ENCODE measurements at regions not wholly inside any gene's neighbourhood (a gene's known extent, or its start where the extent isn't known, plus 50 kb on each side); places are given as distances from the start of the nearest gene placed in this dataset.
"Not testable (repeated sequence)": the region's sequence is repeated elsewhere in the genome, so short reads cannot be mapped to it uniquely, and the experiment has no call there.

DNA sequence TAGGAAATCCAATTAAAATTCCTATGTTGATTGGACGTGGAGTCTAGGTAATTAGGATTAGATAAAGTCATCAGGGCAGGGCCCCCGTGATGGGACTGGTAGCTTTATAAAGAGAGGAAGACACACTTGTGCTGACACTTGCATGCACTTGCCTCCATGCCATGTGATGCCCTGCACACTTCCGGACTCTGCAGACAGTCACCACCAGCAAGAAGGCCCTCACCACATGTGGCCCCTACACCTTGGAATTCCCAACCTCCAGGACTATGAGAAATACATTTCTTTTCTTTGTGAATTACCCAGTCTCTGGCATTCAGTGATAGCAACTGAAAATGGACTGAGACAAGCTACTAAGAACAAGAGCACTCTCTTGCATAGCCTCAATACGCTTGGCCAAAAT, 90.6 kb downstream of the CRYGS start:
- DNase-seq, result no peak

DNA sequence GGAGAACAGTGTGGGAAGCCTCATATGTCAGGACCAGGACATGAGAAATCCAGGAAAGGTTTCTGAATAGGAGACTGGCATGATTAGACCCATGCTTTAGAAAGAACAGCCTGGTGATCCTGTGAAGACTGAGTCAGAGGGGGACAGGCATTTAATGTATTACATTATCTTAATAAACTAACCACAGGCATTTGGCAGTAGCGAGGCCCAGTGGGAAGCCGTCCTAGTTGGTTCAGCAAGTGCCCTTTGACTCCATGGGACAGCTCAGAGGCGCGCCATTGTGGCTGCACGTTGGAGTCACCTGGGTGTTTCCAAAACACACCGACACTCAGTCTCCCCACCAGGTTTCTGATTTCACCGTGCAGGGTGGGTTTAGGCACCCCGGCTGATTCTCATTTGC, 90.5 kb upstream of the DGKG start:
- DNase-seq, result peak; percentile 74

DNA sequence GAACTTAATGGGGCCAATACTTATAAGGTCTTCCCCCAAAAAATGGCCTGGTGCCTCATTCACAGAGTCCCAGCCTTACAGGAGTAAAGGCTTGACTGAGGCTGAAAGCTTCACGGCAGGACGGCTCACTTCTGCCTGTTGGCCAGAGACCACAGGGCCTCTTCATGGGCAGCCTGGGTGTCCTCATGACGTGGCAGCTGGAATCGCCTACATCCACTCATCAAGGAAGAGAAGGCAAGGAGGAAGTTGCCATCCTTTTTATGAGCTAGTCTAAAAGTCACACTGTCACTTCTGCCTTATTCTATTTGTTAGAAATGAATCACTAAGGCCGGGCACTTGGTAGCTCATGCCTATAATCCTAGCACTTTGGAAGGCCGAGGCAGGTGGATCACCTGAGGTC, 89.3 kb upstream of the DGKG start:
- no peak for DNase-seq

DNA sequence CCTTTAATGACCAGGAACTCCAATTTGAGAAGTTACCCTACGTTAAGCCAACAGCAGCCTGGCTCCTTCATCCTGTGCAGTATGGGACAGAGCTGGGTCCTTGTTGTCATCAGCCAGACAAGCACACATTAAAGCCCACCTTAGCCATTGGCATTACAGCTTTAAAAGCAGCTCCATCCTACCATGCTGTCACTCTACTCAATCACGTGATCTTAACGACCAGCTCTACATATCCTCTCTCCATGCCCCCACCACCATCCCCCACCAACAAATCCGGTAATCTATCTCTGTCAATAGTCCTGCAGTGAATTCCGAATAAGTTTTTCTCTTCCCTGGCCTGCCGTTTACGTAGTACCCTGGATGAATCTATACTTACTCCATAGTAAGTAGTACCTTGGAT, 82.9 kb upstream of the DGKG start:
- DNase-seq, result no peak

DNA sequence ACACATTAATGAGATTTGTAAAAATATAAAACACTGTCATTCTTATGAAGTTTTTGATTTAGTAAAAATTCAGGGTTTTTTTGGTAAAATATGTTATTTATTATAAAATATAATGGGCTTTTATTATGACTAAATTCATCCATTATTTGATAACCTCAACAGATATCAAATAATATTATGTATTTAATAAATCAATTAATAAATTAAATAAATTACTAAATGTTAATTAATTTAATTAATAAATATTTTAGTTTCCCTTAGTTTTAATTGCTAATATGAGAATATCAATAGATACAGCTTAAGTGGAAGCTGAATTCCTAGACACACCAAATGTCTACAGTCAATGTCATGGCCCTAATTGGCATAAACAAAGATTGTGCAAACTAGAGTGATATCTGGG, 82.3 kb upstream of the DGKG start:
- no peak for DNase-seq

DNA sequence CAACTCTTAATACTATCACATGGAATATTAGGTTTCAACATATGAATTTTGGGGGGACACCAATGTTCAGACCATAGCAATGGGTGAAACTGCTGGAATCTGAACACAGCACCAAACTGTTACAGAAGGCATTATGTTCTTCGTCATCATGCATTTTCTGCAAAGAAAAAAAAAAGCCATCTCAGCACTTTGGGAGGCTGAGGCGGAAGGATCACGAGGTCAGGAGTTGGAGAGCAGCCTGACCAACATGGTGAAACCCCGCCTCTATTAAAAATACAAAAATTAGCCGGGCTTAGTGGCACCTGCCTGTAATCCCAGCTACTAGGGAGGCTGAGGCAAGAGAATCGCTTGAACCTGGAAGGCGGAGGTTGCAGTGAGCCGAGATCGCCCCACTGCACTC, 80.9 kb upstream of the DGKG start:
- not testable (repeated sequence) for DNase-seq

DNA sequence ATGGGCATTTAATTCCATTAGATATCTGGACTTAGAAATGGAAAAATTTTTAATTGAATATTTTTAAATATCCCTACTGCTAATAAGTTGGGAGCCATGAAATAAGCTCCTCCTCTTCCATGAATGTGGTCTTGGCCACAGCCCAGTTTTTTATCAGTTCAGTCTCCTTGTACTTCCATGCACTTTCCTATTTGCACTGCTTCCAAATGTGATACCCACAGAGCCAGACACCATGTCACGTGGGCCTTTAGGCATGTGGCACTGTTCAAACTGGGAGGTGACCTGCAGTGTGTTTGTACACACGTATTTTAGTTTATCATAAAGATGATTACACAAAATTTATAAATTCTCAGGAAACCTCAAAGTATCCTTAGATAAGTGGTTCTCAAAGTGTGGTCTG, 80.1 kb upstream of the DGKG start:
- DNase-seq, result no peak

DNA sequence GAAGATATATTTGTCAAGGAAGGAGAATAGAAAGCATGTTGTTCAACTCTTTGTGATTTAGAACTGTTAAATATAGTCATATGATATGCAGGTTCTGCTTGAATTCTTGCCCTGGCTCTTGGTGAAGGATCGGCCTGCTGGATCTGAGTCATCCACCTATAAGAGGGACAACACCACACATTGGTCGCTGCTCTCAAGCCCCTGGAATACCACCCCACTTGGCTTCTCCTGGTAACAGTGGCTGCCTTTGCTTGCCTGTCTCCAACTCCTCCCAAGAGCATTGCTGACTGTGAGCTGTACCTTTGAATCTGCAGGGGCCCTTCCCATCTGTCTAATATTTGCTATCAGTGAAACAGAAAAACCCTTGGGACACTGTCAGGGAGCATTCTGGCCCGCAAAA, 78.9 kb upstream of the DGKG start:
- DNase-seq, result no peak

DNA sequence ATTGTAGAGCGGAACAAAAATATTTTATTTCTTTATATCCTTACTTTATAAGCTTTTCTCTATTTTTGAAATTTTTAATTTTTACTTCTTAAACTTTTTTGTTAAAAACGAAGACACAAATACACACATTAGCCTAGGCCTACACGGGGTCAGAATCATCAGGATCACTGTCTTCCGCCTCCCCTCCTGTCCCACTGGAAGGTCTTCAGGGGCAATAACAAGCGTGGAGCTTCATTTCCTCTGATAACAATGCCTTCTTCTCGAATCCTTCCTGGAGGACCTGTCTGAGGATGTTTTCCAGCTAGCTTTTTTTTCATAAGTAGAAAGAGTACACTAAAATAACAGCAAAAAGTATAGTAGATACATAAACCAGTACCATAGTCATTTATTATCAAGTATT, 77.7 kb upstream of the DGKG start:
- no peak for DNase-seq

DNA sequence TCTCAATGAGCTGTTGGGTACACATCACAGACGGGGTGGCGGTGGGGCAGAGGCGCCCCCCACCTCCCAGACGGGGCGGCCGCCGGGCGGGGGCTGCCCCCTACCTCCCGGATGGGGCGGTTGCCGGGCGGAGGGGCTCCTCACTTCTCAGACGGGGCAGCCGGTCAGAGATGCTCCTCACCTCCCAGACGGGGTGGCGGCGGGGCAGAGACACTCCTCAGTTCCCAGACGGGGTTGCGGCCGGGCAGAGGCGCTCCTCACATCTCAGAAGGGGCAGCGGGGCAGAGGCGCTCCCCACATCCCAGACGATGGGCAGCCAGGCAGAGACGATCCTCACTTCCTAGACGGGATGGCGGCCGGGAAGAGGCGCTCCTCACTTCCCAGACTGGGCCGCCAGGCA, 73.3 kb upstream of the DGKG start:
- not testable (repeated sequence) for DNase-seq

DNA sequence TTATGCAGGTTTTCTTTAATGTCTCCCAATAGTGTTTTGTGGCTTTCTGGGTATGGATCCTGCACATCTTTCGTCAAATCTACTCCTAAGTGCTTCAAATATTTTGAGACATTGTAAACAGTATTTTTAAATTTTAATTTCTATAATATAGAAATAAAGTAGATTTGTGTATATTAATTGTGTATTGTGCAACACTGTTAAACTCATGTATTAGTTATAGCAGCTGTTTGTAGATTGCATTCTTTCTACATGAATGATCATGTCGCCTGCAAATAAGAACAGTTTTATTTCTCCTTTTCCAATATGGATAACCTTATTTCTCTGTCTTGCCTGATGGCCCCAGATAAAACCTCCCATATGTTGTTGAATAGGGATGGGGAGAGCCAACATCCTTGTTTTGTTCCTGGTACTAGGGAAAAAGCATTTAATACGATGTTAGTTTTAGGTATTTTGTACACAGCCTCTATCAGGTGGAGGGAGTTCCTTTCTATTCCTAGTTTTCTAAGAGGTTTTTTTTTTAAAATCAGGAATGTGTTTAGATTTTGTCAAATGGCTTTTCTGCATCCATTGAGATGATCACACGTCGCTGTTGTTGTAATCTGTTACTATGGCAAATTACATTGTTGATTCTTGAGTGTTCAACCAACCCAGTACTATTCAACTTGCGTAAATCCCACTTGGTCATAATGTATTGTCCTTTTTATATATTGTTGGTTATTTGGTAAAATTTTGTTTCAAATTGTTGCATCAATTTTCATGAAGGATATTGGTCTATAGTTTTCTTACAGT, 71.1 kb upstream of the DGKG start:
- DNase-seq, result no peak

DNA sequence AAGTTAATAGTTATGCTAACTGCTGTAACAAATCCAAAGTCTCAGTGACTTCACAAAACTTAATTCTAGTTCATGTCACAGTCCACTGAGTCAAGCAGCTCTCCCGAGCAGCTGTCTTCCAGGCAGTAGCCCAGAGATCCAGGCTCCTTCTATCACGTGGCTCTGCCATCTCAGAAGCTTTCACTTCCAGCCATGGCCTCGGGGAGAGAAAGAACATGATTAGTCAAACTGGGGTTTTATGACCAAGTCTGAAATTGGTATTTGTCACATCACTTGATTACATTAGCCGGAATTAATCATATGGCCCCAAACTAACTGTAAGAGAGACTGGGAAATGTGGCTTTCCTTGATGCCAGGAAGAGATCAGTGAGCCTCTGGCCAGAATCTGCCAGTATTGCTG, 70.2 kb upstream of the DGKG start:
- no peak for DNase-seq

DNA sequence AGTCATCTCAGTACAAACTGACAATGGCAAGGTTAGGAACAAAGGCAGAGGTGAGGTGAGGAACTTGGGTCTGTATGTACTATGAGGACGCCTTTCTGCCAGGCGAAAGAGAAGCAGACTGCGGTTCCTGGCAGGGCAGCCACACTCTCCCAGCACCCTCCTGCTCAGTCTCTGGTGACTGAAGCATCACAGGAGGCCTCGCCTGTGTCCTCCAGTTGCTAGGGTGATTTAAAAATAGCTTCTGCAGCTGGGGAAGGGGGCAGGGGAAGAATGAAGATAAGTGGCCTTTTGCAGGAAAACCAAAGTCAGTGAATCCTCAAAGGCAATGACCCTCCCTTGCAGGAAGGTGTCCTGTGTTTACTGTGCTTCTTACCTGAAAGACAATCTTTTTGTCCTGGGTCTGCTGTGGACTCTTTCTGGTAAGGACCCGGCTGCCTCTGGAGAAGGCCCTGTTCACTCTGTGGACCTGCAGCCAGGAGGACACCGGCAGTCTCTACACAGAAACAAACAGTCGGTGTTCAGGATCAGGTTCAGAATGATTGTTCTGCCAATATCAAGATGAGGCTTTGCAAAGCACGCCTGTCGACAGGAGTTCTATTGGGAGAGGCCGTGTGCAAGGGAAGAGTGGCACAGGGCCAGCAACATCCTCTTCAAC, 65.7 kb upstream of the DGKG start:
- peak; percentile 40 for DNase-seq

DNA sequence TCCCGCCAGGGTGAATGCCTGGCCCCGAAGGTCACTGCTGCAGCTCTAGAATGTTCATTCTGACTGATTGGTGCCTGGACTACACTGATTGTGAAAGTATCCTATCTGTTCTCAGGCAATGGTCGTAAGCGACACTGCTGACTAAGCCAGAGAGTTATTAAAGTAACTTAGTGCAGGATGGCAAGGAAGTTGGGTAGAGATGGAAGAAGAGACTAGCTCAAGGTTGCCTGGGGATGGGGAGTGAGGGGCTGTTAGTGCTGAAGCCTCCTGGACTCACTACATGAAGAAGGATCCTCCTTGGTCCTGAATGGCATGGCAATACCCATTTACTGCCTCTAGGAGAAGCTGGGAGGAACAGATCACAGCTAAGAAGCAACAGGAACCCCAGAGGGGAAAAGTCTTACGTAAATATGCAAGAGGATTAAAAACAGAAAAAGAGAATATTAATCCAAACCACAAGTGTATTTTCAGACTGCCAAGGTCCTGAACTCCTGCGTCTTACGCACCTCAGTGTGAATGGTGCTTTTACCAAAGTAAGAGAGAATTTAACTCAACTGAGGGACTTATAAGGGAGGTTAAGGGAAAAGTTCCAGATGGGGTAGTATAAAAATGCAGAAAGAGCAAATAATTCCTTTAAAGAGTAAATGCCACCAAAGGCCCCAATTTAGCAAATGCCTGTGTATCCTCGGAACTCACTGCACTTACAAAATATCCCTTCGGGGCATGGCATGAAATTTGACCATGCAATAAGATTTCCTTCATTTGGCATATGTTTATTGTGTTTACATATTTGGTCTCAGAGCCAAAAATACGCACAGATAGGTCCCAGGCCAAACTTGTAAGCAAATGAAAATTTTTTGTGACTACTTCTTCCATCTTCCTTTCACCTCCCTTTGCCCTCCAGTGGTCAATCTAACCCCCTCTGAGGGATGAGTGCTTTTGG, 64.0 kb upstream of the DGKG start:
- peak; percentile 77 for DNase-seq

DNA sequence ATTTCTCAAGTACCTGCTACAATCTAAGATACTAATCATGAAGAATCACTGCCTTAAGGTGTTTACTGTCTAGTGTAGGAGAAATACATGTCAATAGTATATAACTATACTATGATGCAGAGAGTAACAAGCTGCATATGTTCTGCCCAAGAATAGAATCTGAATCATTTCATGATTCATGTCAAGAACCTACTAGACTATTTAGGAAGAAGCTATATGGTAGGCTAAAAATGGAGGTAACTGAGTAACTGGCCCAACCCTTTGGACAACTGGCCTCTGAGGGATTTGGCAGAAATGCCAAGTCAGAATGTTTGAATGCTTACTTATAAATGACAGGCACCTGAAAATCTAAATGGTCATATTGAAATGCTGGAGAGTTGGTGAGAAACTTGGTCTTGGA, 59.9 kb upstream of the DGKG start:
- DNase-seq, result peak; percentile 31

DNA sequence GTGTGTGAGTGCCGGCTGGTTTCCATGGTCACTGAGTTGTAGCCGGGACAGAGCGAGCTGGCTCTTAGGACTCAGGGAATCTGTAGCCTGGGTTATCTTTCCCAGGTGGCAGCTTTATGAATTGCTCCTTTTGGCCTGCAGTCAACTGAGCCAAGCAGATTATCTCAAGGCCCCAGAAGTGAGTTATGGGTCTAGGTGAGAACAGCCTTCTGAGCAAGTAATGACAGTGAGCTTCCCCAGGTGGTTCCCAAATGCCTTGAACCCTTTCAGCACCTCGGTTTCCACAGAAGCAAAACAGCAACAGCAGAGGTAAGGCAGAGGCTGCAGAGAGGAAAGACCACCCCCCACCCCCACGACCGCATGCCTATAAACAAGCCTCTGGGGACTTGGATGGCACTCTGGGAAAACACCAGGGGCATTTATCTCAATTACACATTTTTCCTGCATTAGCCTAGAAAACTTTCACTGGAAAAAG, 56.7 kb upstream of the DGKG start:
- DNase-seq, result peak; percentile 71

DNA sequence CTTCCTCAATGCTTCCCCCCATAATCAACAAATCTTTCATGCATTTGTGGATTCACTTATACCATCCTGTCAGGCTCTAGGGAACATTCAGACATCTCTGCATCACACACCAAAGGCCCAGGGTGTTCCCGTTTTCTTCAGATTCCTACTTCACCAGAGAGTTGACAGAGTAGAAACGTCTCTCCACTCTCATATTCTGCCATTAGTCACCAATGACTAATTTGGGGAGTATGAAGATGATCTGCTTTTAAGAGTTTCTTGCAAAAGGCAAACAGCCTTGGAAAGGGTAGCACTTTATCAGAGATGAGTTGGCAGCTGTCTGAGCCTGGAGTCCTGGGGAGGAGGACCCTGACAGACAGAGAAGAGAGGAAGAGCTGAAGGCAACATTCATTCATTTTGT, 55.8 kb upstream of the DGKG start:
- peak; percentile 94 for DNase-seq

DNA sequence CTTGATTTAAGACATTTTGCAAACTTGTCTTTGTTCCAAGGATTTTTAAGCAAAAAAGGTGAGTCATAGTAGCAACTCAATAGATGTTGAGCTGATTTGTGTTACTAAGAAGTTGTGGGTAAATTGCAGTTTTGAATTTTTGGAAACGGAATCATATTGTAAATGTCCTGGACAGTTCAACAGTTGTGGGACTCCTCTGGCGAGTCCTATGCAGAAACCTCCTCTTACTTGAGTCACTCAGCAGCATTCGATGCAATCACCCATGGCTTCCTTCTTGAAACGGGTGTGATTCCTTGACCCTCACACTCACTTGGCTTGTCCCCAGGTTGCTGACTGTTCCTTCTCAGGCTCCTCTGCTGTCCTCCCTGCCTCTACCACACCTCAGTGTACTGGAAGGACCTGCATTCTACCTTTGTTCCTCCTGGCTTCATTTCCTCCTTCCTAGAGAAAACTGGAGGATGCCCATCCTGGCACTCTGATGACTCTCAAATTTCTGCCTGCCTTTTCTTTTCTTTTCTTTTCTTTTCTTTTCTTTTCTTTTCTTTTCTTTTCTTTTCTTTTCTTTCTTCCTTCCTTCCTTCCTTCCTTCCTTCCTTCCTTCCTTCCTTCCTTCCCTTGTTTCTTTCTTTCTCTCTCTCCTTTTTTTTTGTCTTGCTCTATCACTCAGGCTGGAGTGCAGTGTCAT, 52.8 kb upstream of the DGKG start:
- peak; percentile 95 for DNase-seq

DNA sequence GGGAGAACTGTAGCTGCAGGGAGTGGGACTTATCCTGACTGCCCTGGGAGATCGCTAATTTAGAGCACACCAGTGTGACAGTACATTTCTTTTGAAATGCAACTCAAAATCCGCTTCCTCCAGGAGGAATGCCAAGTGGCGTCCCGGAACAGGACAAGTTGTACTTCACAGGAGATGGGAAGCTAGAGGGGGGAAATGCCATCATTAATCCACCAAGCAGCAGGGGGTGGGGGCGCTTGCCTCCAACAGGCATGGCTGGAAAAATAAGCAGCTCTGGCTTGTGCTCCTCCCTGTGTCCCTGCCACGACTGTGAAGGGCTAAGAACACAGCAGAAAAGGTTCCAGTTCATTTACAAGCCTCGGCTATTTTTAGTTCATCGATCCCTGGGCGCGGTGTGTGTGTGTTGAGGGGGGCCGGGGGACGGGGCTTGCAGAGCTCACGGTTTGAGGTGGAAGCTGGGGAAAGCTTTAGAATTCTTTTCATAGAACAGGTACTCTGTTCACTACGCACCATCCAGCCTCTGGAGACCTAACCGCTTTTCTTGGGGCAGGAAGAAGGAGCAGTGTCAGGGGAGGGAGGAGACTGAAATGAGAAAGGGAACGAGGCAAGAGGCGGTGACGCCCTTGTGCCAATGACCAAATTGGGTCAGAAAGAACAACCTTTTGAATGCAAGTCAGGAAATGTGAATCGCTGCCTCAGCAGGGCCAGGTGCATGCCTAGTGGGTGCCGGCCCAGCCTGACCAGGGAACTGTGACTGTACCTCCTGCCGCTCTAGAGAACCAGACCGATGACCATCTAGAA, 51.8 kb upstream of the DGKG start:
- DNase-seq, result peak; percentile 36

DNA sequence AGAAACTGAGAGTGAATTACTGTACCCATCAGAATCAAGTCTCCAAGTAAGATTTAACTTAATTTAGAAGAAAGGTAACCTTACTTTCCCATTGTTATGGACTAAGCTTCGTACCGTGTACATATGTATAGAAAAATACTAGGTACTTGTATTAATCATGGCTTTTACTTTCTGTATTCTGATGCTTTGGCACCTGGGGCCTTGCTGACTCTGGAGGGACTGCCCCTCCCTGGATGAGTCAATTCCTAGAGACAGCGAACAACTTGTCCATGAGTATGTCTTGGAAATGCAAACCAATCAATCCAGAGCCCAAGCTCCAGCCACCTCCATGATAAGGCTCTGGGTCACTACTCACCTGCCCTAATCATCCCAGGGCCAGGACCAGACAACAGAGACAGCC, 50.0 kb upstream of the DGKG start:
- no peak for DNase-seq
